ENCODE measurements at regions not wholly inside any gene's neighbourhood (a gene's known extent, or its start where the extent isn't known, plus 50 kb on each side); places are given as distances from the start of the nearest gene placed in this dataset.

DNA sequence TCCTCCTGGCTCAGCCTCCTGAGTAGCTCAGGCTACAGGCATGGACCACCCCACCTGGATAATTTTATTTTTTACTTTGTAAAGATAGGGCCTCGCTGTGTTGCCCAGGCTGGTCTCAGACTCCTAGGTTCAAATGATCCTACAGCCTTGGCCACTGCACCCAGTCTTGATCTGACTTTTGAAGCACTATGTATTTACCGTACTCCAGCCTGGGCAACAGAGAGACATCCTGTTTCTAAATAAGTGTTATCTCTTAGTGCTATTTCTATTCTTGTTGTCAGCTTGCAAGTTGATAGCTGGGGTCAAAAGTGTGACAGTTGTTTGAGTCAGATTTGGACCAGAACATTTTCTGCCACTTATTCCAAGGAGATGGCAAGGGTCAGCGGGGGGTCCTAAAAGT is 486.4 kb downstream of the NPIPA7 start:
- no peak for DNase-seq

GRCh38 chr16:16867973-16868372 is 489.0 kb downstream of the NPIPA7 start:
- H3K4me3 Mint-ChIP-seq (ENCODE audit: unreplicated experiment), result no peak overlapping the region
- H3K4me1 Mint-ChIP-seq (ENCODE audit: low read depth, unreplicated experiment), result no peaks in the 10 kb centered on the region
- H3K27ac Mint-ChIP-seq (ENCODE audit: unreplicated experiment), result no peak overlapping the region
- no peaks in the 10 kb centered on the region for H3K36me3 Mint-ChIP-seq (ENCODE audit: unreplicated experiment)
- TF ChIP-seq, protein P1, sequence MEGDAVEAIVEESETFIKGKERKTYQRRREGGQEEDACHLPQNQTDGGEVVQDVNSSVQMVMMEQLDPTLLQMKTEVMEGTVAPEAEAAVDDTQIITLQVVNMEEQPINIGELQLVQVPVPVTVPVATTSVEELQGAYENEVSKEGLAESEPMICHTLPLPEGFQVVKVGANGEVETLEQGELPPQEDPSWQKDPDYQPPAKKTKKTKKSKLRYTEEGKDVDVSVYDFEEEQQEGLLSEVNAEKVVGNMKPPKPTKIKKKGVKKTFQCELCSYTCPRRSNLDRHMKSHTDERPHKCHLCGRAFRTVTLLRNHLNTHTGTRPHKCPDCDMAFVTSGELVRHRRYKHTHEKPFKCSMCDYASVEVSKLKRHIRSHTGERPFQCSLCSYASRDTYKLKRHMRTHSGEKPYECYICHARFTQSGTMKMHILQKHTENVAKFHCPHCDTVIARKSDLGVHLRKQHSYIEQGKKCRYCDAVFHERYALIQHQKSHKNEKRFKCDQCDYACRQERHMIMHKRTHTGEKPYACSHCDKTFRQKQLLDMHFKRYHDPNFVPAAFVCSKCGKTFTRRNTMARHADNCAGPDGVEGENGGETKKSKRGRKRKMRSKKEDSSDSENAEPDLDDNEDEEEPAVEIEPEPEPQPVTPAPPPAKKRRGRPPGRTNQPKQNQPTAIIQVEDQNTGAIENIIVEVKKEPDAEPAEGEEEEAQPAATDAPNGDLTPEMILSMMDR (IDR thresholded peaks at IDR 0.05; ENCODE audit: partially characterized antibody, unreplicated experiment), result no peak
- no peaks in the 10 kb centered on the region for H3K9me3 Mint-ChIP-seq (ENCODE audit: unreplicated experiment)
- no peak for DNase-seq
- no peaks in the 10 kb centered on the region for H3K27me3 Mint-ChIP-seq (ENCODE audit: unreplicated experiment)

More for the DNA sequence above, 486.4 kb downstream of the NPIPA7 start:
- Mint-ChIP-seq H3K4me1 (ENCODE audit: low read depth, unreplicated experiment) (no peaks in the 10 kb centered on the region), H3K9me3 (ENCODE audit: unreplicated experiment) (no peaks in the 10 kb centered on the region), H3K36me3 (ENCODE audit: unreplicated experiment) (no peaks in the 10 kb centered on the region), H3K27ac (ENCODE audit: unreplicated experiment) (no peak overlapping the region), H3K27me3 (ENCODE audit: unreplicated experiment) (no peaks in the 10 kb centered on the region), H3K4me3 (ENCODE audit: unreplicated experiment) (no peak overlapping the region)
- TF ChIP-seq, protein P1 (IDR thresholded peaks at IDR 0.05; ENCODE audit: partially characterized antibody, unreplicated experiment), result no peak

- H3K4me1 Mint-ChIP-seq (ENCODE audit: low read depth, unreplicated experiment), result no peaks in the 10 kb centered on the region
- H3K4me3 Mint-ChIP-seq (ENCODE audit: unreplicated experiment), result no peak overlapping the region
- no peak overlapping the region for H3K27ac Mint-ChIP-seq (ENCODE audit: unreplicated experiment)
- H3K27me3 Mint-ChIP-seq (ENCODE audit: unreplicated experiment), result no peaks in the 10 kb centered on the region
- no peak for DNase-seq
- TF ChIP-seq, protein P1 (IDR thresholded peaks at IDR 0.05; ENCODE audit: partially characterized antibody, unreplicated experiment), result no peak
- H3K9me3 Mint-ChIP-seq (ENCODE audit: unreplicated experiment), result no peaks in the 10 kb centered on the region
- H3K36me3 Mint-ChIP-seq (ENCODE audit: unreplicated experiment), result no peaks in the 10 kb centered on the region
Measured at GRCh38 chr16:16868727-16869126, 489.8 kb downstream of the NPIPA7 start.

GRCh38 chr16:16869746-16870145 is 490.8 kb downstream of the NPIPA7 start:
- H3K27me3 Mint-ChIP-seq (ENCODE audit: unreplicated experiment), result no peaks in the 10 kb centered on the region
- H3K4me1 Mint-ChIP-seq (ENCODE audit: low read depth, unreplicated experiment), result no peaks in the 10 kb centered on the region
- no peaks in the 10 kb centered on the region for H3K36me3 Mint-ChIP-seq (ENCODE audit: unreplicated experiment)
- TF ChIP-seq, protein P1 (IDR thresholded peaks at IDR 0.05; ENCODE audit: partially characterized antibody, unreplicated experiment), result no peak
- DNase-seq, result no peak
- H3K9me3 Mint-ChIP-seq (ENCODE audit: unreplicated experiment), result no peaks in the 10 kb centered on the region
- no peak overlapping the region for H3K4me3 Mint-ChIP-seq (ENCODE audit: unreplicated experiment)
- H3K27ac Mint-ChIP-seq (ENCODE audit: unreplicated experiment), result no peak overlapping the region

- Mint-ChIP-seq H3K27me3 (ENCODE audit: unreplicated experiment) (no peaks in the 10 kb centered on the region), H3K9me3 (ENCODE audit: unreplicated experiment) (no peaks in the 10 kb centered on the region), H3K36me3 (ENCODE audit: unreplicated experiment) (no peaks in the 10 kb centered on the region), H3K27ac (ENCODE audit: unreplicated experiment) (no peak overlapping the region), H3K4me1 (ENCODE audit: low read depth, unreplicated experiment) (peaks cover 2% of the 10 kb centered on the region), H3K4me3 (ENCODE audit: unreplicated experiment) (no peak overlapping the region)
- DNase-seq, result no peak
- TF ChIP-seq, protein P1 (IDR thresholded peaks at IDR 0.05; ENCODE audit: partially characterized antibody, unreplicated experiment), result no peak
Measured at GRCh38 chr16:16871196-16871595, 492.3 kb downstream of the NPIPA7 start.
